Stimulated activated CD4-positive, alpha-beta T cell treated with anti-CD3 and anti-CD28 coated beads, Interleukin-12 subunit alpha, Interleukin-12 subunit beta, amount 100 ng/mL, for 48 hours (primary cell): ENCODE measurements at regions not wholly inside any gene's neighbourhood (a gene's known extent, or its start where the extent isn't known, plus 50 kb on each side); places are given as distances from the start of the nearest gene placed in this dataset.

Source experiments
- DNase-seq, 3 donors: peaks; one replicate each; pipeline ENCODE4 v3.0.0-alpha.2; 2020; ENCODE audit warnings: low read depth in 2 of 3, low spot score in 1 of 3

DNA sequence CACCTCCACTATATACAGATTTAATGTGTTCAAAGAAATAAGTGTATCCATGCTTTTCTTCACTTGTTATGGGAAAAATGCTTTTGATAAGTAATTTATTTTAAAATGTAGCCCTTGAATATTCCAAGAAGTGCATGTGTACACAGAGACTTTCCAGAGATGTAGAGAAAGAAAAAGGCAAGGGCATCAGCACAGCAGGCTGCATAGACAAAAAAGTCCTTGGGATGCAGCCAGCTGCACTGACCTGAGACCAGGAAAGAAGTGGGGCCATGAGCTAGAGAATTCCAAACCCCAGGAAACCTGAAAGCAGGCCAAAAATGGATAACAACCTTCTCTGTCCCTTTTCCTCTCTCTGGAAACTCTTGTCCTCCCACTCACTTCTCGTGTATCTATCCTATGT, 51.6 kb upstream of the PRDM8 start:
- DNase-seq, result no peak

DNA sequence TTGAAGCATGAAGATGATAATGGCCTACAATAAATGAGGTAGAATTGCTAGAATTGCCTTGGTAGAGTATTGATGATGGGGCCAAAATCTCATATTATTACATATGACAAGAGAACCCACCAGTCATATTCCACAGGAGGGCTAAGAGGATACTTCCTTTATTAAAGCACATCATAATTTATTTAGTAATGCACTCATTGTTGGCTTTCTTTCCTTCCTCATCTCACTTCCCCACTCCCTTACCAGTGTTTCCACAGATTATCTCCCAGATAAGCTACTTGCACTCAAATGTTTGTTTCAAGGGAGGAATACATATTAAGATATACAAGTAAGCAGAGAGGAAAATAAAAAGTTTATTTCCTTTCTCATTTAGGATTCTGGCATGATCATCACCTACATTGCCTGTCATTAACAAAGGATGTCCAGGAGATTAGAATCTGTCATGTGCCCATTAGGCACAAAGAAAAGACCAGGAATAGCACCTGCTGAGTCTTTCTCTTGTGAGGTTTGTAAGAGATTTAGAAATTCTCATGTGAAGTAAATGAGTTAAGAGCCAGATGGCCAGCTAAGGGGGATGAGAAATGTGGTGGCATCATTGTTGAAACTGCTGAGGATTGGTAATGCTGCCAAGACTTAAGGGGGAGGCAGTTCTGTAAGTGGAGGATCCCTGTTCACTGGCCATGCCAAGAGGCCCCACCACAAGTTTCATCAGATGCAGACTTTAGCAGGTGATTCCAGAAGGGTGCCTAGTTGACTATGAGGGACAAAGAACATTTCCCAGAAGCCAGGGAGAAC, 52.4 kb upstream of the PRDM8 start:
- DNase-seq, result no peak

DNA sequence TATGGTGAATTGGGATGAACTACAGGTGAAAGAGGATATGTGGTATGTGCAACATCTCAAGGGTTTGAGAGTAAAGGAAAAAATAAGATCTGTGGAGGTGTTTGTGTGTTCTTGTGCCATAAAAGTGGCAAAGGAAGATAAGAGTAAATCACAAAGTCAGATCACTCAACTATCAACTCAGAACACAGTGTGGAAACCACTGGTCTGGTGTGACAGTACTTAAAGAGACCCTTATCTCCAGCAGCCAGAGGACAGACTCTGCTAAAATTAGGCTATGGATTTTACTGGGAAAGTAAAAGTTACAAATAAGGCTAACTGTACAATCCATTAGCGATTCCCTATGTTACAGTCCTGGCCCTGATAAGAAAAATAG, 54.0 kb upstream of the PRDM8 start:
- DNase-seq, result no peak

DNA sequence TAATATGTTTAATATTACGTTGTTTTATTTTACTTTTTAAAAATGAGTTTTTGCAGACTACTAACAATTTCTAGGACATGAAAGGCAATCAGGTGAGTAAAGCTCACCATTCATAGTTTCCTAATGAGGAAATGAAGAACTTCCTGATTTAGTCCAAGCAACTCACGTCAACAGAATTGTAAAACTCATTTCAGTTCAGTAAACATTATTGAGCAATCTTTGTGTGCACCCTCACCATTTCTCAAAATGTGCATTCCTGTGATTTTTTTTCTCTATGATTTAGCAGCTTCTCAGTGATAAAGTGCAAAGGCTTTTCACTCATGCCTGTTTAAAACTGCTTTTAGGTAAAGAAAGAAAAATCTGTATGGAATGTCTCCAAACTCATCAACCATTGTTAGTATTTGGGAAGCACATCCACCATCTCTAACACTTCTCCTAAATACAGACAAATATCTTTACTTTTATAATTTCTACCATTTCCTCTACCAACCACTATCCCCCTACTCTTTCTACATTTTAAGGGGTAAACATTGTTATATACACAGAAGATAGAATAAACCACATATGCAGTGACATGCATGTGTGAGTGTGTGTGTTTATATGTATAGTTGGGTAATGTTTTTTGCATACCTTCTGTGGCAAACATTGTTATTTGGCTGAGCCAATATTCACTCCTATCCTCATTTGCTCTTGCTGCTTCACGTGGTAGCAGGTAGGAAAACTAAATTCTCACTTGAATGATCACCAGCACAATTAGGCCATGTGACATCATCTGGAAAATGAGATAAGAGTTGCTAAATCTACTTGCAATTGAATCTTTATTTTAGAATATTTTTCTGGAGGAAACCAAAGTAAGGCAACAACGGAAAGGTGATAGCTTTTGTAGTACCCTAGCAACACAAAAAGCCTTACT, 54.7 kb upstream of the PRDM8 start:
- no peak for DNase-seq

DNA sequence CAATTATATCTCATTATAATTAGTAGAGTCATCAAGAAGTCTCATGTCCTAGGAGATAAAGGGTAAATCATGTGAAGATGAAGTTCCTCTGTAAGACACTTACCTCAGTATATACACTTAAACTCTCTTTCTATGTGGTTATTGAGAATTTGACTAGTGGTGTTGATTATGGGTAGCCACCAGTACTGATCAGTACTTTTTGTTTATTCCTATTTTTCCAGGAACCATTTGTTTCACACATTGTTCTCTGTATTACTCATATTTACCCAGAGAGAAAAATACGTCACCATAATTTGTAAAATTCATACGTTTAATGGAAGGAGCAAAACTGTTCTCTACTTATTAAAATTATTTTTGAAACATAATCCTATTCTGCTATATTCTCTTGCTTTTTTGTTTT, 55.8 kb upstream of the PRDM8 start:
- DNase-seq, result no peak

DNA sequence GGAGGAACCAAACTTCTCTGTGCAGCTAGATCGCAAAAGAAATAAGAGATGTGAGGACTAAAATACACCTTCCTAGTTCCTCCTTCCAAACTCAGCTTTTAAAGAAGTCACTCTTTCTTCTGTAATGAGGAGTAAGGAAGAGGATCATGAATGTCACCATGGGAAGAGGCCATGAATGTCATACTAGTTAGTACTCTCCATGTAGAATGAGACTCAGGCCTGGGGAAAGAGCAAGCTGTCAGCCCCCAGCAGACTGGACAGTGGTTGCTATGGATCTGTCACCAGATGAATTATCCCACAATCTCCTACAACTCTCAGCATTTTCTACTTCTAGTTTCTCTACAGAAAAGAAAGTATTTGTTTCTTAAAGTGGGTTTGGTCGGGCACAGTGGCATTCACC, 57.1 kb upstream of the PRDM8 start:
- DNase-seq, result no peak

DNA sequence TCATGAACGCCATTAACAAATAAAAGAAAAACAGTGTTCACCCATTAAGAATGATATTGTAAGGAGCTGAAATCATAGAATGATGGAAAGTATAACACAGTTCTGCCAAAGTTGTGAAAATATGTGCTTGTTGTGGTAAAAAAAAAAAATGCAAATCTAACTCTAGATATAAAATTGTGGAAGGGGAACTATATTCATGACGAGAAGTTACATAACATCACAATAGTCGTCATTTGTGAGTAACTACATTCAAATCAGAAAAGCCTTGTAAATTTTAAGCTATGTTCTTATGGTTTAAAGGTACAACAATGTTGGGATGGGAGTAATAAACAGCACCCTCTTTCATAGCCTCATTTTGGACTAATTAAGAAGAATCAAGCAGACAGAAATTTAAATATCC, 57.6 kb upstream of the PRDM8 start:
- no peak for DNase-seq

DNA sequence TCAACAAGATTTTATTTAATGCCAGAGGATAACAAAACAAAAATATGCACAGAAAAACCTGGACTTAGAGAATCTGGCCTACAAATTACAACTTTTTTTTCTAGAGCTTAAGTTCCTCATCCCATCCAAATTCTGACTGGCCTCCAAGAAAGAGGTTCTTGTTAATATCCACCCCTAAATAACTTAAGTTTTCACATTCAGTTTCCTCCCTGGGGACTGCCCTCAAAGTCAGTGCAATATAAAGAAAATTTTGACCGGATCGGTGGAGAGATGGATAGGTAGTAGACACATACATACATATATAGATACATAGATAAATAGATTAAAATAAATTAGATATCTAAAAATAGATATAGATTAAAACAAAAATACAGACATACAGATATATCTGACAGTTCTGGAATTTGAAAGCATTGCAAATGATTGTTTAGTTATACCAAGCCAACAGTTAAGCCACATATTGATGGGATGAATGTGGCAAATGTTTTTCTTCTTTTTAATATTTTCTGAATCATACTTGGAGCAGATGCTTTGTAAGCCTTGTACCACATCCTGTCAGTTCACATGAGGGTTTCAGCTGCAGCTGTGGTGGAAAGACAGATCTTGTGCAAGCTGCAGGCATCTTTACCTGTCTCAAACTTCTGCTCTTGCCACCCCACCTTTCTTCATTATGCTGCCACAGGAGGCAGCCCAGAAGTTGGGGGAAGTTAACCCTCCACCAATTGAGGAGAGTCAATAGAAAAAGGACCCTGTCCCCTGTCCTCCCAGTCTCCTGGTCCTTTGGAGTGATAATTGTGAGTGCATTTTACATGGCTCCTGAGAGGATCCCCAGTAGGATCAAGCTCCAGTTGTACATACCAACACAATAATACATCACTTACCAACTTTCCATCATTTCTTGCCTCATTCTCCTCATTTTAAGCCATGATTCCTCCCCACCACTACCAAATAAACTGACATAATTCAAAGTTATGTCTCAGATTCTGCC, 58.5 kb upstream of the PRDM8 start:
- DNase-seq, result peak in 2 of 3 donors; percentile 26 to 33

DNA sequence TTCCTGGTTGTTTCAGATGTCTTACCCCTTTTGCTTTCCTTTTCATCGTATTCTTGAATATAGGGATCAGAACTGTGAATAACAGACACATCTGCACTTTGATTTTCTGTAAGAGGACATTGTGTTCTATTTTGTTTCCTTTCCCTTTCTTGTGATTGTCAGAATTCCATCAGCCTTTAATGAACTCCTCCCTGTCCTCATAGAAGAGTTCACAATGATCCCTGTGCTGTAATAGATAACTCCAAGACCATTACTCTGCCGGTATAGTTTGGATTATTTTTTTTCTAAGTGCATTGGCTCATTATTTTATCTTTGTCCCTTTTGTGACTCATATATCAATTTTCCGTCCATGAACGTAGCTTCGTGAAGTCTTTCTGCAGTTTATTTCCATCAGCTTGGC, 59.7 kb upstream of the PRDM8 start:
- no peak for DNase-seq

DNA sequence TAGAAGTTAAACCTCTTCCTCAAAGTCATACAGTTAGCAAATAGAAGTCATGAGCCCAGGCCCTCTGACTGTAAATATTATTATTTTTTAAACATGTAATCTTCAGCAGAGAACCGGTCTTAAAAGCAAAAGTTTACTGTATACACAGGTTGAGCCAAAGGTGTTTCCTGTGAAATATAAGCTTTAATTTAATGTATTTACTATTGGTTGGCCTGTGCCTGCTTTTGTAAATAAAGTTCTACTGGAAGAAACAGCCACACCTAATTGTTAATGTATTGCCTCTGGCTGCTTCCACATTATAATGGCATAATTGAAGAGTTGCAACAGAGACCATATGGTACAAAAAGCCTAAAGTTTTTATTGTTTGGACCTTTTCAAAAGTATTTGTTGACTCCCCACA, 61.0 kb upstream of the PRDM8 start:
- DNase-seq, result no peak

DNA sequence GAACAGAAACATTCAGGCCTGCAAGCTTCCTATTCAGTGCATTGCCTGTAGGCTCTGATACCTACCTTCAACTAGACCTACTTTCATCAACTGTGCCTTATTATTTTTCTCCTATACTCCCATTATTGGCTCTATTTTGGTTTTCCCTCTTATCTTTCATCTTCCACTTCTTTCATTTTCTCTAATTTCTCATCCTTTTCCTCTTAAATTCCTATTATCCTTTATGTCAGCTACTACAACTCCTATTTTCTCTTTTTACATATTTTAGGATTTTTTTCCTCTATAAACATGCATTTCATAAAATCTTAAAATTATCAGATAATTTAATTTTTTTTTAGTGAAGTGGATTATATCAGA, 61.6 kb upstream of the PRDM8 start:
- DNase-seq, result no peak

DNA sequence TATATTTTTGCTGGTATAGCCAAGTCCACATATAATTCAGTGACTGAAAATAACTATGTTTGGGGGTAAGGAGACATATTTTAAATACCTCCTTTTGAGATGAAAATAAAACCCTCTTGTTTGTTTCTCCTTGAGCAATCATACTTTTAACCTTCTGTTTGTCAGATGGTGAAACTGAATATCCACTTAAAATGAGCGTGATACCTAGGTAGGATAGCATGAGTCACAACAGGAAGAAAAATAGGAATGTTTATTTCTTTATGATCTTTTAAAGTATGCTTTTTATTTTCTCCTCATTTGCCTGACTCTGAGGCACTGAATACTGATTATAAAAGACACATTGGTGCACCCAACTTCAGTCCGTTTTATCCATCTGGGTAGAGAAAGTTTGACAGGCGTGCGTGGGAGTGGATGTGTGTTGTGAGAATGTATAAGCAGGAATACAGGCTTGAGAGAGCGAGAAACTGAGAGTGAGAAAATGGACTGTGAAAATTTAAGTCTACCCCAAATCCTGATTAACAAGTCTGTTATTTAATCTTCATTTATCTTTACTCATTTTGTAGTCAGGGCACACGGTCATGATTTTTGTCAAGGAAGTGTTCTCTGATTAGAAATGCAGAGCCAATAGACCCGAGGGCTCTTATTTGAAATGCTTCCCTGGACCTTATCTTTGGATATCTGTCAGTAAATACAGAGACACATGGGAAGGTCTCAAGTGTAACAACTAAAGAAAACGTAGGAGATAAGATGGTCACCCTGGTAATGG, 62.1 kb upstream of the ANTXR2 start:
- DNase-seq, result no peak

DNA sequence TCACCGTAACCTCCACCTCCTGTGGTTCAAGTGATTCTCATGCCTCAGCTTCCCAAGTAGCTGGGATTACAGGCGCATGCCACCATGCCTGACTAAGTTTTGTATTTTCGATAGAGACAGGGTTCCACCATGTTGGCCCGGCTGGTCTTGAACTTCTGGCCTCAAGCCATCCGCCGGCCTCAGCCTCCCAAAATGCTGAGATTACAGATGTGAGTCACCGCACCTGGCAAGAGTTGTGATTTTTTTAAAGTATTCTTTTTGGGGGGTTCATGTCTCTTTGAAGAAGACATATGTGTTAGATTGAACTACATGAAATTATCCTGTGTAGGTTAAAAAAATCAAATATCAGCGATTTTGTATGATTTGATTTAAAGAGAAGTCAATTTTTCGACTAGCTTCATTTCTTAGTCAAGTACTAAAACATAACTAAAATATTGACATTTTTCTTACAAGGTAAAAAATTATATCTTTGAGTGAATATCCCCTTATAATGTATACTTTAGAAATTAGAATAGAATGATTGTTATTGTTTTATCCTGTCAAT, 60.3 kb upstream of the ANTXR2 start:
- no peak for DNase-seq

DNA sequence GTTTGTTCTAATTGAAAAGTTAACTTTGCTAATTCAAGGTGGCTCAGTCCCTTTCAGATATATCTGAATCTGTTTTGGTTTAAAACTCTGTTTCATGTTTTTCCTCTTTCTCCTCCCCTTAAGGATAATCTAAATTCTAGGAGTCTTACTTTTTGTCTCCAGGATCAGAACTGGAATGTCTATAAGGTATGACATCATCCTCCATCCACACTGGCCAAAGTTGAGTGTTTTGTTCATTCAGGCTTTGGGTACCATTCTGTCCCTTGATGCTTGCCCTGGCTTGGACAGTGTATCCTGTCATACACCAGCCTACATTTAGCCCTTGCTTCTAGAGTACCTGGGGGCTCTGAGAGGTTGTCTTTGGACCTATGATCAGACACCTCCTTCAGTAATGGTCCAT, 56.8 kb upstream of the ANTXR2 start:
- DNase-seq, result no peak

DNA sequence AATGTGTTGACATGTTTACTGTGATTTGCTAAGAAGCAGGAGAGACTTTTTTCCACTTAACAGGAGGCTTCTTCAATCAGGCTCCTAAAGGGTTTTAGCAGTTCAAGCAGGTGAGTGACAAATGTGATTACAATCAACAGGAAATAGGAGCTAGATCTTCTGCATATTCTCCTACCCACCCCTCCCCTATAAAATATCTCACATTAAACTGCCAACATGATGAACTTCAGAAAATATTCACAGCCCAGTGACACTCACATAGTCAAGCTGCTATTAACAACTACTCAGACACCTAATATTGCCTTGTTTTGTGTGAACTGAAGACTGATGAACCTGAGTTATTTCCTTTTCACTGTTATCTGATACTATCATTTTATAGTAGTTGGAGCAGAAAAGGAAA, 55.9 kb upstream of the ANTXR2 start:
- no peak for DNase-seq

DNA sequence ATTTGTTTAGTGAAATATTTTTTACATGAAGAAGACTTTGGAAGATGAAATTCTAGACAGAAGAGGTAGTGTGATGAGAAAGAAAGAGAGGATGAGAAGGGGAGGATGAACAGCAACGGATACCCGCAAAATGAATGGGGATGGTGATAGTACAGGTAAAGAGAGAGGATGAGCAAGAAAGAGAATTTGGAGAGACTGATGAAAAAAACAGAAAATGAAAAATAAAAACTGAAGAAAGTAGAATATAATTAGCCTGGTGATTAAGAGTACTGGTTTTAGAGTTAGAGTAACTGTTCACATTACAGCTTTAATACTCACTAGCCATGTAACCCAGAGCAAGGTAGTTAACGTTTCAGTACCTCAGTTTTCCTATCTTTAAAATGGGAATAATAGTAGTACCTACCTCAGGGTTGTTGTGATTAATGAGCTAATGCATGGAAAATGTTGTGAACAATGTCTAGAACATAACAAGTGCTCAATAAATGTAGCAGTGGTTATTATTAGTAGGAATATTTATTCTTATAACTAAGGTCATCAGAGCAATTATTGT, 54.9 kb upstream of the ANTXR2 start:
- no peak for DNase-seq

DNA sequence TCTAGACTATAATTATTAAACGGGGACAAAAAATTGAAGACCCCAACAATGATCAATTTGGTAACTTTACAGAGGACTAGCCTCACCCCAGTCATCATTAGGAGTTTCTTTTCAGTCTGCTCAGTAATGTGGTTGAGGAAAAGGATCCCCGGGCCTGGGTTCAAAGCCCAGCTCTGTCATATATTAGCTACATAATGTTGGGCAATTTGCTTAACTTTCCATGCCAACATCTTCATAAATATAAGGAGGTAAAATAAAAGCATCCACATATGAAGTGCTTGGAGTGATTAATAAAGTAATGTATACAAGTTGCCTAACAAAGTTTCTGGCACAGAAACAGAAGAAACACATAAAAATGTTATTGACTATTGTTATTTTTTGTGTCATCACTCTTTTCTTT, 53.4 kb upstream of the ANTXR2 start:
- DNase-seq, result no peak

DNA sequence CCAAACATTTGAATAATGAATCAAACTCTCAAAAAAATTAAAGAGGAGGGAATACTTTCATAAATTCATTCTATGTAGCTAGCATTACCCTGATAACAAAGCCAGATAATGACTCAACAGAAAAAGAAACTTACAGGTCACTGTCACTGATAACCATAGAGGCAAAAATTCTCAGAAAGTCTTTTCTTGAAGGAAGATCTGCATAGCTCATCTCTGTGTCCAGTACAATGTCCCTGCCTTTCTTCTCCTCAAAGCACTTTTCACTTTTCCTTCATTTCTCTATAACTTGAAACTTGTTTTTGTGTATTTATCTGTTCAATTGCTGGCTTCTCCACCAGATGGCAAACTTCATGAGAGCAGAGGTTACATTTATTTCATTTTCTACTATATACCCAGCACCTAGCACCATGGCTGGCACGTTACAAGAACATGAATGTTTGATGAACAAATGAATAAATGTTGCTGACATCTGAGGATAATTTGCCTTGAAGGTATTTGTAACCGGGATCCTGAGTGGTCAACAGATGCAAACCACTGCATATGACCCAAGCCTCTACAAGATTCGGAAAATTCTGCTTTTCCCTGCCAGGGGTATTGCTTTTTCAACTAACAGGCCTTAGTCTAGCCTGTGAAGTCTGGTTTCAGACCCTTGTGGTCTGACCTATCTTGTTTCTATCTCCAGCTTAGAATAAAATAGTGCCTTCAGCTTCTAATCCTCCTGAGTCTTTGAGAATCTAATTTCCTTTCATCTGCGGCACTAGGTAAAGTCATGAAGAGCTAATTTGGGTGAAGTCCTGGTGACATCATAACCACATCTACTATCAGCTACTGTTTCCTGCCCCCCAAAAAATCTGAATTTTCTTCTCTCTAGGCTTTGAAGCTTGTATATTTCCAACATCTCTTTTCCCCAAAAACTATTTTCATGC, 52.5 kb upstream of the ANTXR2 start:
- peak in 2 of 3 donors; percentile 5 to 26 for DNase-seq
